Liver (tissue), 8 donors: ENCODE measurements at regions not wholly inside any gene's neighbourhood (a gene's known extent, or its start where the extent isn't known, plus 50 kb on each side); places are given as distances from the start of the nearest gene placed in this dataset.

Source experiments
- DNase-seq: peaks from one replicate; pipeline ENCODE4 v3.0.0-alpha.2; 2017; ENCODE audit warnings: low spot score
- H3K27ac ChIP-seq, 2 donors: one replicate each; pipeline ENCODE4 v1.7.0; 2013; ENCODE audit warnings: inconsistent platforms in 2 of 2, low read length in 2 of 2, control low read depth in 1 of 2, low read depth in 1 of 2, mild to moderate bottlenecking in 1 of 2
- H3K27me3 ChIP-seq, 4 donors: one replicate each; pipeline versions ENCODE4 v1.6.1 to v1.7.0; 2013; ENCODE audit warnings: low read length in 3 of 4, inconsistent platforms in 1 of 4, mild to moderate bottlenecking in 1 of 4, moderate library complexity in 1 of 4; ENCODE audit not compliant: control insufficient read depth in 4 of 4, insufficient read depth in 4 of 4
- H3K36me3 ChIP-seq, 4 donors: one replicate each; pipeline versions ENCODE4 v1.6.1 to v1.7.0; 2013; ENCODE audit warnings: low read length in 3 of 4, mild to moderate bottlenecking in 3 of 4, low read depth in 1 of 4, moderate library complexity in 1 of 4; ENCODE audit not compliant: control insufficient read depth in 4 of 4, insufficient read depth in 3 of 4
- H3K4me1 ChIP-seq, 4 donors: one replicate each; pipeline versions ENCODE4 v1.6.1 to v1.7.0; 2013; ENCODE audit warnings: low read length in 3 of 4, mild to moderate bottlenecking in 3 of 4, moderate library complexity in 1 of 4; ENCODE audit not compliant: control insufficient read depth in 4 of 4, insufficient read depth in 4 of 4
- H3K4me3 ChIP-seq, 3 donors: one replicate each; pipeline versions ENCODE4 v1.6.1 to v1.7.0; 2013; ENCODE audit warnings: low read length in 3 of 3, control low read depth in 1 of 3, low read depth in 1 of 3, mild to moderate bottlenecking in 1 of 3
- H3K9ac ChIP-seq, 2 donors: one replicate each; pipeline ENCODE4 v1.7.0; 2013; ENCODE audit warnings: low read length in 2 of 2, mild to moderate bottlenecking in 2 of 2, moderate library complexity in 2 of 2, control low read depth in 1 of 2, low read depth in 1 of 2
- H3K9me3 ChIP-seq, 4 donors: one replicate each; pipeline versions ENCODE4 v1.6.1 to v1.7.0; 2013; ENCODE audit warnings: low read length in 3 of 4; ENCODE audit not compliant: control insufficient read depth in 4 of 4
- ATF3 ChIP-seq: IDR thresholded peaks from 2 replicates; pipeline ENCODE4 v1.6.1; 2016; ENCODE audit warnings: antibody characterized with exemption
- CTCF ChIP-seq: fragments of 150-350 bp; IDR thresholded peaks from 2 replicates; pipeline ENCODE4 v1.5.1; 2017; ENCODE audit warnings: improper control_type of control experiment, low read depth, low read length; ENCODE audit not compliant: missing input control
- EGR1 ChIP-seq, 2 donors: IDR thresholded peaks; 2 replicates each; pipeline ENCODE4 v1.6.1; 2016 to 2018; ENCODE audit warnings: antibody characterized with exemption in 2 of 2, low read depth in 2 of 2
- FOXA1 ChIP-seq: IDR thresholded peaks from 2 replicates; pipeline ENCODE4 v1.6.1; 2016; ENCODE audit warnings: antibody characterized with exemption
- GABPA ChIP-seq, 2 donors: IDR thresholded peaks in 1 of 2; conservative IDR thresholded peaks in 1 of 2; 2 replicates each; pipeline ENCODE4 v1.6.1; 2016; ENCODE audit warnings: antibody characterized with exemption in 2 of 2, mild to moderate bottlenecking in 1 of 2, moderate library complexity in 1 of 2
- HNF4A ChIP-seq, 2 donors: conservative IDR thresholded peaks; 2 replicates each; pipeline ENCODE4 v1.6.1; 2016; ENCODE audit warnings: antibody characterized with exemption in 2 of 2, mild to moderate bottlenecking in 2 of 2
- HNF4G ChIP-seq: IDR thresholded peaks from 2 replicates; pipeline ENCODE4 v1.6.1; 2016; ENCODE audit warnings: antibody characterized with exemption
- JUND ChIP-seq, 2 donors: IDR thresholded peaks; 2 replicates each; pipeline ENCODE4 v1.6.1; 2016; ENCODE audit warnings: antibody characterized with exemption in 2 of 2
- RAD21 ChIP-seq, 2 donors: IDR thresholded peaks; 2 replicates each; pipeline ENCODE4 v1.6.1; 2016; ENCODE audit warnings: antibody characterized with exemption in 2 of 2, mild to moderate bottlenecking in 2 of 2
- RXRA ChIP-seq, 2 donors: IDR thresholded peaks; 2 replicates each; pipeline ENCODE4 v1.6.1; 2017 to 2018; ENCODE audit warnings: antibody characterized with exemption in 2 of 2, mild to moderate bottlenecking in 1 of 2
- SP1 ChIP-seq: IDR thresholded peaks from 2 replicates; pipeline ENCODE4 v1.6.1; 2018; ENCODE audit warnings: antibody characterized with exemption, mild to moderate bottlenecking
- TAF1 ChIP-seq: conservative IDR thresholded peaks from 2 replicates; pipeline ENCODE4 v1.6.1; 2016; ENCODE audit warnings: antibody characterized with exemption, mild to moderate bottlenecking
- YY1 ChIP-seq: IDR thresholded peaks from 2 replicates; pipeline ENCODE4 v1.6.1; 2016; ENCODE audit warnings: antibody characterized with exemption, mild to moderate bottlenecking
- ZBTB33 ChIP-seq: IDR thresholded peaks from 2 replicates; pipeline ENCODE4 v1.6.1; 2016; ENCODE audit warnings: antibody characterized with exemption
- WGBS: extraction: QIAGEN DNeasy Blood & Tissue Kit; methylation state at CpG from one replicate; pipeline ENCODE4 v1.1.7; 2013; 5-methylcytosine and 5-hydroxymethylcytosine counted together
- TF ChIP-seq, protein P1 (sequence below): IDR thresholded peaks from 2 replicates; pipeline ENCODE4 v1.6.1; 2016; ENCODE audit warnings: antibody characterized with exemption, mild to moderate bottlenecking
- donor health status: healthy.
- donor health status: healthy.
- donor health status: healthy.
- donor health status: healthy.
- donor health status: healthy.

DNA sequence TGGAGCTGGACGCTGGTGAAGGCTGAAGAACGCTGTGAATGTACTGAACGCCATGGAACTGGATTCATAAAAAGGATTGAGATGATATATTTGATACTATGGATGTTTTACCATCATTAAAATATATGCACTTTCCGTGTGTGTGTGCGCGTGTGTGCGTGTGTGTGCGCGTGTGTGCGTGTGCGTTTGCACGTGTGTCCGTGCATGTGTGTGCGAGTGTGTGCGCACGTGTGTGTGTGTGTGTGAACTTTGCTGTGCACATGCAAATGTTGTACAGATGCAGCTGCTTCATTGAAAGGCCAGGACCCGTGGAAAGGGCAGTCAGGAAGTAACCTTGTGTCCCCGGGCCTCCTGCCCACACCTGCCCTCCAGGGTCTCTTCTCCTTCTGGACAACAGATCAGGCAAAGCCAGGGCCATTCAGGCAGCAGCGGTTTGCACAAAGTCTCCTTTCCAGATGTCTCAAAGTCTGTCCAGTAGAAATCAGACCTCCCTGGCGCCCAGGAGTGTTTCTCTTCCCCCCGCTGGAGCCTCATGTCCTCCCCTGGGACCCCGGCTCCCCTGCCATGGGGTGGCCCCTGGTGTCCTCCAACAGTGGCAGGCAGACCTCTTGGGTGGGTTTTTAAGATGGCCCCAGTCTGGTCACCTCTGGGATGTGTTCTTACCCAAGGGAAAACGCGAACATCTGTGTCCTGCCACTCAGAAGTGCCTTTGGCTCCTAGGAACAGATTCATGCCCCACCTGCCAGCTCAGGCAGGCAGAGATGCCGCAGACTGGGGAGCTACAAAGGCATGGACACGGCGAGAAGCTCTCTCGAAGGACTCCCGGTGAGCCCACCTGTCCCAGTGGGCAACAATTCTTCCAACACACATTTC is 86.1 kb upstream of the GPC1 start:
- no peak for DNase-seq
- no peak overlapping the region for H3K4me3 ChIP-seq
- no peak overlapping the region for H3K9ac ChIP-seq
- H3K4me1 ChIP-seq = peaks cover 0 to 3% (median 0%) of the 10 kb centered on the region in 4 donors
- peaks cover 3 to 6% (median 5%) of the 10 kb centered on the region in 4 donors for H3K9me3 ChIP-seq
- WGBS = 85% methylated on average over 29 of the region's 29 CpGs
- no peaks in the 10 kb centered on the region for H3K36me3 ChIP-seq
- H3K27ac ChIP-seq = no peak overlapping the region
- H3K27me3 ChIP-seq = no peaks in the 10 kb centered on the region
- TF ChIP-seq ATF3 = no peak
- no peak for TF ChIP-seq ZBTB33
- no peak for TF ChIP-seq RAD21 (IDR thresholded peaks at IDR 0.05)
- TF ChIP-seq JUND (IDR thresholded peaks at IDR 0.05) = no peak
- TF ChIP-seq EGR1 (IDR thresholded peaks at IDR 0.05; ENCODE audit: low read depth in 2 of 2) = no peak
- TF ChIP-seq RXRA (IDR thresholded peaks at IDR 0.05) = no peak
- no peak for TF ChIP-seq FOXA1

GRCh38 chr2:240350006-240350355 is 85.5 kb upstream of the GPC1 start:
- WGBS = 95% methylated on average over 8 of the region's 8 CpGs
- H3K4me1 ChIP-seq = peaks cover 0 to 5% (median under 1%) of the 10 kb centered on the region in 4 donors
- H3K4me3 ChIP-seq = no peak overlapping the region
- peaks cover 3 to 4% (median 3%) of the 10 kb centered on the region in 4 donors for H3K9me3 ChIP-seq
- H3K9ac ChIP-seq = no peak overlapping the region
- no peak for TF ChIP-seq RXRA (IDR thresholded peaks at IDR 0.05)
- no peak for TF ChIP-seq JUND (IDR thresholded peaks at IDR 0.05)
- no peak for TF ChIP-seq HNF4G
- TF ChIP-seq YY1 = no peak
- TF ChIP-seq GABPA (IDR thresholded peaks at IDR 0.05 in 1 of 2, conservative IDR thresholded peaks at IDR 0.05 in 1 of 2) = no peak
- TF ChIP-seq, protein P1, sequence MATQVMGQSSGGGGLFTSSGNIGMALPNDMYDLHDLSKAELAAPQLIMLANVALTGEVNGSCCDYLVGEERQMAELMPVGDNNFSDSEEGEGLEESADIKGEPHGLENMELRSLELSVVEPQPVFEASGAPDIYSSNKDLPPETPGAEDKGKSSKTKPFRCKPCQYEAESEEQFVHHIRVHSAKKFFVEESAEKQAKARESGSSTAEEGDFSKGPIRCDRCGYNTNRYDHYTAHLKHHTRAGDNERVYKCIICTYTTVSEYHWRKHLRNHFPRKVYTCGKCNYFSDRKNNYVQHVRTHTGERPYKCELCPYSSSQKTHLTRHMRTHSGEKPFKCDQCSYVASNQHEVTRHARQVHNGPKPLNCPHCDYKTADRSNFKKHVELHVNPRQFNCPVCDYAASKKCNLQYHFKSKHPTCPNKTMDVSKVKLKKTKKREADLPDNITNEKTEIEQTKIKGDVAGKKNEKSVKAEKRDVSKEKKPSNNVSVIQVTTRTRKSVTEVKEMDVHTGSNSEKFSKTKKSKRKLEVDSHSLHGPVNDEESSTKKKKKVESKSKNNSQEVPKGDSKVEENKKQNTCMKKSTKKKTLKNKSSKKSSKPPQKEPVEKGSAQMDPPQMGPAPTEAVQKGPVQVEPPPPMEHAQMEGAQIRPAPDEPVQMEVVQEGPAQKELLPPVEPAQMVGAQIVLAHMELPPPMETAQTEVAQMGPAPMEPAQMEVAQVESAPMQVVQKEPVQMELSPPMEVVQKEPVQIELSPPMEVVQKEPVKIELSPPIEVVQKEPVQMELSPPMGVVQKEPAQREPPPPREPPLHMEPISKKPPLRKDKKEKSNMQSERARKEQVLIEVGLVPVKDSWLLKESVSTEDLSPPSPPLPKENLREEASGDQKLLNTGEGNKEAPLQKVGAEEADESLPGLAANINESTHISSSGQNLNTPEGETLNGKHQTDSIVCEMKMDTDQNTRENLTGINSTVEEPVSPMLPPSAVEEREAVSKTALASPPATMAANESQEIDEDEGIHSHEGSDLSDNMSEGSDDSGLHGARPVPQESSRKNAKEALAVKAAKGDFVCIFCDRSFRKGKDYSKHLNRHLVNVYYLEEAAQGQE = no peak
- no peak for TF ChIP-seq CTCF
- no peak for TF ChIP-seq SP1
- no peak for TF ChIP-seq FOXA1
- no peak for TF ChIP-seq ZBTB33
- TF ChIP-seq TAF1 = no peak
- TF ChIP-seq HNF4A (conservative IDR thresholded peaks at IDR 0.05) = no peak
- no peaks in the 10 kb centered on the region for H3K36me3 ChIP-seq
- no peak for DNase-seq
- H3K27me3 ChIP-seq = no peaks in the 10 kb centered on the region
- H3K27ac ChIP-seq = no peak overlapping the region
